T-cell (primary cell): ENCODE measurements at regions not wholly inside any gene's neighbourhood (a gene's known extent, or its start where the extent isn't known, plus 50 kb on each side); places are given as distances from the start of the nearest gene placed in this dataset.

ENCODE experiments used
- ATAC-seq, 4 experiments: fragments of 200-7000 bp in 3 of 4; fragments of 150-1000 bp in 1 of 4; cut with Tn5 transposase; replicated peaks in 1 of 4; 1 replicate in 3 of 4; 2 replicates in 1 of 4; pipeline ENCODE4 v1.10.0; 2021; ENCODE audit warnings: moderate library complexity in 3 of 4, mild to moderate bottlenecking in 2 of 4, moderate number of reproducible peaks in 1 of 4
- CTCF ChIA-PET, 2 donors: fragments of 300-600 bp; sonication (Branson Sonifier 250); formaldehyde crosslinking; loops; one replicate each; lab custom pipeline; 2022; ENCODE audit warnings: antibody characterized with exemption in 2 of 2; lab: Charles Lee
- POLR2A ChIA-PET, 2 donors: fragments of 300-600 bp; sonication (Branson Sonifier 250); formaldehyde crosslinking; loops; one replicate each; lab custom pipeline; 2022; ENCODE audit warnings: antibody characterized with exemption in 2 of 2; lab: Charles Lee
- DNase-seq, 35 experiments: peaks; one replicate each; pipeline versions ENCODE4 v3.0.0 to v3.0.0-alpha.2; 2013 to 2023
- H3K27ac ChIP-seq: one replicate; pipeline ENCODE4 v1.5.1; 2013; ENCODE audit warnings: low read length
- H3K27me3 ChIP-seq, 2 experiments: replicated peaks in 1 of 2; 1 replicate in 1 of 2; 2 replicates in 1 of 2; pipeline versions ENCODE4 v1.6.1 to v1.7.0; 2013; ENCODE audit warnings: low read length in 1 of 2, mixed read lengths in 1 of 2; ENCODE audit not compliant: control insufficient read depth in 2 of 2, insufficient read depth in 2 of 2; ENCODE audit errors: extremely low read depth in 1 of 2
- H3K36me3 ChIP-seq, 2 donors: 1 replicate in 1 of 2; 2 replicates in 1 of 2; pipeline versions ENCODE4 v1.6.1 to v1.7.0; 2013; ENCODE audit warnings: low read length in 1 of 2; ENCODE audit not compliant: control insufficient read depth in 2 of 2, insufficient read depth in 1 of 2; ENCODE audit errors: extremely low read depth in 1 of 2
- H3K4me1 ChIP-seq, 2 experiments: 1 replicate in 1 of 2; 2 replicates in 1 of 2; pipeline versions ENCODE4 v1.6.1 to v1.7.0; 2013; ENCODE audit warnings: low read length in 2 of 2, mixed read lengths in 1 of 2; ENCODE audit not compliant: insufficient read depth in 2 of 2, control insufficient read depth in 1 of 2; ENCODE audit errors: extremely low read depth in 1 of 2
- H3K4me3 ChIP-seq, 2 donors: 1 replicate in 1 of 2; 2 replicates in 1 of 2; pipeline versions ENCODE4 v1.5.1 to v1.7.0; 2013; ENCODE audit warnings: mild to moderate bottlenecking in 2 of 2, low read length in 1 of 2, moderate library complexity in 1 of 2; ENCODE audit not compliant: control insufficient read depth in 1 of 2; ENCODE audit errors: extremely low read depth in 1 of 2
- H3K9me3 ChIP-seq: 2 replicates; pipeline ENCODE4 v1.7.0; 2013
- H3K27ac Mint-ChIP-seq, 2 donors: one replicate each; pipeline ENCODE4 v1.8.0; 2020 to 2021; ENCODE audit warnings: mild to moderate bottlenecking in 2 of 2, mixed read lengths in 2 of 2
- H3K27me3 Mint-ChIP-seq, 2 donors: one replicate each; pipeline ENCODE4 v1.8.0; 2021 to 2022; ENCODE audit warnings: mixed read lengths in 2 of 2
- H3K36me3 Mint-ChIP-seq: one replicate; pipeline ENCODE4 v1.8.0; 2021; ENCODE audit warnings: mixed read lengths
- H3K4me1 Mint-ChIP-seq, 3 donors: one replicate each; pipeline ENCODE4 v1.8.0; 2020 to 2022; ENCODE audit warnings: mixed read lengths in 3 of 3, mild to moderate bottlenecking in 1 of 3
- H3K4me3 Mint-ChIP-seq, 3 donors: one replicate each; pipeline ENCODE4 v1.8.0; 2020 to 2022; ENCODE audit warnings: mild to moderate bottlenecking in 3 of 3, mixed read lengths in 3 of 3, moderate library complexity in 3 of 3
- H3K9me3 Mint-ChIP-seq, 3 donors: one replicate each; pipeline ENCODE4 v1.8.0; 2020 to 2022; ENCODE audit warnings: mixed read lengths in 3 of 3
- WGBS: methylation state at CpG from one replicate; pipeline ENCODE4 v1.1.5; 2013; ENCODE audit warnings: missing lambda C conversion rate; ENCODE audit not compliant: insufficient coverage; 5-methylcytosine and 5-hydroxymethylcytosine counted together

GRCh38 chr7:136347488-136347887 lies 370.3 kb upstream of the MTPN start:
- POLR2A ChIA-PET = no interaction called here
- WGBS = no CpG with 5 or more reads among the region's 1 CpG
- ATAC-seq = no peak

GRCh38 chr7:136342251-136342650 lies 365.1 kb upstream of the MTPN start:
- Histone ChIP-seq H3K4me1 (no peaks in the 10 kb centered on the region), H3K4me3 (no peak overlapping the region), H3K27me3 (no peaks in the 10 kb centered on the region), H3K36me3 (no peaks in the 10 kb centered on the region), H3K9me3 (no peaks in the 10 kb centered on the region), H3K27ac (no peak overlapping the region)
- Mint-ChIP-seq H3K4me1 (no peaks in the 10 kb centered on the region), H3K27me3 (no peaks in the 10 kb centered on the region), H3K27ac (no peak overlapping the region), H3K4me3 (no peak overlapping the region), H3K36me3 (no peaks in the 10 kb centered on the region), H3K9me3 (peaks cover 0 to 5% (median 4%) of the 10 kb centered on the region in 3 donors)
- CTCF ChIA-PET = no interaction called here
- DNase-seq = no peak
- no peak for ATAC-seq
- POLR2A ChIA-PET = no interaction called here

More at GRCh38 chr7:136347488-136347887, 370.3 kb upstream of the MTPN start:
- Mint-ChIP-seq H3K36me3 (no peaks in the 10 kb centered on the region), H3K27ac (no peak overlapping the region), H3K9me3 (peaks cover 0 to 14% (median 2%) of the 10 kb centered on the region in 3 donors), H3K4me3 (no peak overlapping the region), H3K27me3 (no peaks in the 10 kb centered on the region), H3K4me1 (no peaks in the 10 kb centered on the region)
- Histone ChIP-seq H3K4me1 (no peaks in the 10 kb centered on the region), H3K27me3 (no peaks in the 10 kb centered on the region), H3K27ac (no peak overlapping the region), H3K36me3 (no peaks in the 10 kb centered on the region), H3K9me3 (no peaks in the 10 kb centered on the region), H3K4me3 (no peak overlapping the region)
- CTCF ChIA-PET = no interaction called here
- DNase-seq = no peak

GRCh38 chr7:136339464-136339863 lies 362.3 kb upstream of the MTPN start:
- no peak overlapping the region for H3K4me3 ChIP-seq
- H3K4me1 Mint-ChIP-seq = no peaks in the 10 kb centered on the region
- H3K27me3 ChIP-seq = no peaks in the 10 kb centered on the region
- no peak for DNase-seq
- no peaks in the 10 kb centered on the region for H3K9me3 ChIP-seq
- H3K36me3 Mint-ChIP-seq = no peaks in the 10 kb centered on the region
- no peaks in the 10 kb centered on the region for H3K4me1 ChIP-seq
- no peak for ATAC-seq
- no peak overlapping the region for H3K27ac Mint-ChIP-seq
- H3K27ac ChIP-seq = no peak overlapping the region
- H3K9me3 Mint-ChIP-seq = peaks cover 0 to 4% (median 0%) of the 10 kb centered on the region in 3 donors
- H3K36me3 ChIP-seq = no peaks in the 10 kb centered on the region
- H3K4me3 Mint-ChIP-seq = no peak overlapping the region
- POLR2A ChIA-PET = no interaction called here
- no peaks in the 10 kb centered on the region for H3K27me3 Mint-ChIP-seq
- CTCF ChIA-PET = no interaction called here

GRCh38 chr7:136336932-136337331 lies 359.8 kb upstream of the MTPN start:
- Histone ChIP-seq H3K27ac (no peak overlapping the region), H3K36me3 (no peaks in the 10 kb centered on the region), H3K4me1 (no peaks in the 10 kb centered on the region), H3K4me3 (no peak overlapping the region), H3K27me3 (no peaks in the 10 kb centered on the region), H3K9me3 (no peaks in the 10 kb centered on the region)
- Mint-ChIP-seq H3K9me3 (peaks cover 0 to 4% (median 0%) of the 10 kb centered on the region in 3 donors), H3K36me3 (no peaks in the 10 kb centered on the region), H3K4me3 (no peak overlapping the region), H3K4me1 (no peaks in the 10 kb centered on the region), H3K27me3 (no peaks in the 10 kb centered on the region), H3K27ac (no peak overlapping the region)
- CTCF ChIA-PET = no interaction called here
- DNase-seq (no peak), ATAC-seq (no peak)
- POLR2A ChIA-PET = no interaction called here
- no CpG with 5 or more reads among the region's 2 CpGs for WGBS

GRCh38 chr7:136333636-136334035 lies 356.5 kb upstream of the MTPN start:
- Mint-ChIP-seq H3K4me3 (no peak overlapping the region), H3K4me1 (no peaks in the 10 kb centered on the region), H3K9me3 (no peaks in the 10 kb centered on the region), H3K27me3 (no peaks in the 10 kb centered on the region), H3K27ac (no peak overlapping the region), H3K36me3 (no peaks in the 10 kb centered on the region)
- Histone ChIP-seq H3K27ac (no peak overlapping the region), H3K27me3 (no peaks in the 10 kb centered on the region), H3K4me1 (no peaks in the 10 kb centered on the region), H3K36me3 (no peaks in the 10 kb centered on the region), H3K9me3 (no peaks in the 10 kb centered on the region), H3K4me3 (no peak overlapping the region)
- no peak for ATAC-seq
- CTCF ChIA-PET = no interaction called here
- POLR2A ChIA-PET = no interaction called here
- WGBS = no CpG with 5 or more reads among the region's 2 CpGs
- DNase-seq = no peak

- Mint-ChIP-seq H3K27ac (no peak overlapping the region), H3K9me3 (peaks cover 0 to 4% (median 0%) of the 10 kb centered on the region in 3 donors), H3K4me3 (no peak overlapping the region), H3K27me3 (no peaks in the 10 kb centered on the region), H3K4me1 (no peaks in the 10 kb centered on the region), H3K36me3 (no peaks in the 10 kb centered on the region)
- ChIA-PET CTCF (no interaction called here), POLR2A (no interaction called here)
- Histone ChIP-seq H3K9me3 (no peaks in the 10 kb centered on the region), H3K36me3 (no peaks in the 10 kb centered on the region), H3K27ac (no peak overlapping the region), H3K4me1 (no peaks in the 10 kb centered on the region), H3K4me3 (no peak overlapping the region), H3K27me3 (peaks cover 0 to 3% of the 10 kb centered on the region in 2 experiments)
- ATAC-seq = no peak
- no peak for DNase-seq
- no CpG with 5 or more reads among the region's 4 CpGs for WGBS
Observed at GRCh38 chr7:136326045-136326609, 349.0 kb upstream of the MTPN start.

DNA sequence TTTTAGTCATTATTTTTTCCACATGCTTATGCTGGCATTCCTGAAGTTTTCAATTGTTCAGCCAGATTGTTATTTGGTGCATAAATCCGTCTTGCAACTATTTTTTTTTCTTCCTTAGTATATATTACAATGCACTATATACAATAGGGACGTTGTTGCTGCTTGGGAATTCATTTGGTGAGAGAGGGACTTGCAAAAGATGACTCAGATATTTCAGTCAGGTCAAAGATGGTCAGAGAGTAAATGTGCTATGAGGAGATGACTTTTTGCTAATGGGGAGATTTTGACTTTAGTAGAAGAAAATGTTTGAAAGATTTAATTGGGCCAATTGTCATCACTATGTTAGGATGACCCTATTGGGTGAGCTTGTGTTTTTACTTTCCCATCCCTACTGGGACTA lies 348.4 kb upstream of the MTPN start:
- Histone ChIP-seq H3K9me3 (no peaks in the 10 kb centered on the region), H3K27me3 (peaks cover 0 to 5% of the 10 kb centered on the region in 2 experiments), H3K4me3 (no peak overlapping the region), H3K36me3 (no peaks in the 10 kb centered on the region), H3K4me1 (no peaks in the 10 kb centered on the region), H3K27ac (no peak overlapping the region)
- peaks cover 0 to 4% (median 0%) of the 10 kb centered on the region in 3 donors for H3K9me3 Mint-ChIP-seq
- no peaks in the 10 kb centered on the region for H3K27me3 Mint-ChIP-seq
- POLR2A ChIA-PET = no interaction called here
- no peak overlapping the region for H3K4me3 Mint-ChIP-seq
- DNase-seq (no peak), ATAC-seq (no peak)
- WGBS = no CpG with 5 or more reads among the region's 2 CpGs
- no peak overlapping the region for H3K27ac Mint-ChIP-seq
- CTCF ChIA-PET = no interaction called here
- no peaks in the 10 kb centered on the region for H3K4me1 Mint-ChIP-seq
- H3K36me3 Mint-ChIP-seq = no peaks in the 10 kb centered on the region
